ENCODE measurements at regions not wholly inside any gene's neighbourhood (a gene's known extent, or its start where the extent isn't known, plus 50 kb on each side); places are given as distances from the start of the nearest gene placed in this dataset.

GRCh38 chr1:198830412-198830811, 191.6 kb downstream of the PTPRC start:
- Histone ChIP-seq H2AFZ (ENCODE audit: low read depth, low read length, severe bottlenecking) (no peak overlapping the region), H3K27ac (ENCODE audit: low read depth, low read length) (no peak overlapping the region)

GRCh38 chr1:198833706-198834503, 195.1 kb downstream of the PTPRC start:
- no peak overlapping the region for H3K4me2 ChIP-seq (ENCODE audit: low read depth, low read length, poor library complexity, severe bottlenecking)
- no peak overlapping the region for H3K27ac ChIP-seq (ENCODE audit: low read depth, low read length)
- no peaks in the 10 kb centered on the region for H3K27me3 ChIP-seq (ENCODE audit: low read length)
- no peak overlapping the region for H3K4me3 ChIP-seq (ENCODE audit: insufficient read depth, low read length, poor library complexity, severe bottlenecking)
- H4K20me1 ChIP-seq (ENCODE audit: low read depth, low read length) = no peaks in the 10 kb centered on the region
- H3K36me3 ChIP-seq (ENCODE audit: low read length) = no peaks in the 10 kb centered on the region
- H3K9me3 ChIP-seq (ENCODE audit: insufficient read depth, low read length) = no peaks in the 10 kb centered on the region
- no peak overlapping the region for H3K9ac ChIP-seq (ENCODE audit: low read length)
- no peaks in the 10 kb centered on the region for H3K9me2 ChIP-seq (replicated peaks; ENCODE audit: insufficient read depth, low read length)
- no peaks in the 10 kb centered on the region for H3K79me2 ChIP-seq (ENCODE audit: insufficient read depth, low read length)
- TF ChIP-seq EZH2phosphoT487 (conservative IDR thresholded peaks at IDR 0.05; ENCODE audit: low read length) = no peak
- TF ChIP-seq, protein P1, sequence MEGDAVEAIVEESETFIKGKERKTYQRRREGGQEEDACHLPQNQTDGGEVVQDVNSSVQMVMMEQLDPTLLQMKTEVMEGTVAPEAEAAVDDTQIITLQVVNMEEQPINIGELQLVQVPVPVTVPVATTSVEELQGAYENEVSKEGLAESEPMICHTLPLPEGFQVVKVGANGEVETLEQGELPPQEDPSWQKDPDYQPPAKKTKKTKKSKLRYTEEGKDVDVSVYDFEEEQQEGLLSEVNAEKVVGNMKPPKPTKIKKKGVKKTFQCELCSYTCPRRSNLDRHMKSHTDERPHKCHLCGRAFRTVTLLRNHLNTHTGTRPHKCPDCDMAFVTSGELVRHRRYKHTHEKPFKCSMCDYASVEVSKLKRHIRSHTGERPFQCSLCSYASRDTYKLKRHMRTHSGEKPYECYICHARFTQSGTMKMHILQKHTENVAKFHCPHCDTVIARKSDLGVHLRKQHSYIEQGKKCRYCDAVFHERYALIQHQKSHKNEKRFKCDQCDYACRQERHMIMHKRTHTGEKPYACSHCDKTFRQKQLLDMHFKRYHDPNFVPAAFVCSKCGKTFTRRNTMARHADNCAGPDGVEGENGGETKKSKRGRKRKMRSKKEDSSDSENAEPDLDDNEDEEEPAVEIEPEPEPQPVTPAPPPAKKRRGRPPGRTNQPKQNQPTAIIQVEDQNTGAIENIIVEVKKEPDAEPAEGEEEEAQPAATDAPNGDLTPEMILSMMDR (IDR thresholded peaks at IDR 0.05; ENCODE audit: insufficient read depth, low read length, poor library complexity, severe bottlenecking) = no peak
- H2AFZ ChIP-seq (ENCODE audit: low read depth, low read length, severe bottlenecking) = no peak overlapping the region
- peaks cover 4% of the 10 kb centered on the region; the same call in 1 of the 2 replicates for H3F3A ChIP-seq (ENCODE audit: insufficient read depth)

More at GRCh38 chr1:198830412-198830811, 191.6 kb downstream of the PTPRC start:
- no peaks in the 10 kb centered on the region for H3K79me2 ChIP-seq (ENCODE audit: insufficient read depth, low read length)
- TF ChIP-seq, protein P1 (IDR thresholded peaks at IDR 0.05; ENCODE audit: insufficient read depth, low read length, poor library complexity, severe bottlenecking) = no peak
- no peak for TF ChIP-seq EZH2phosphoT487 (conservative IDR thresholded peaks at IDR 0.05; ENCODE audit: low read length)
- no peaks in the 10 kb centered on the region for H3F3A ChIP-seq (ENCODE audit: insufficient read depth)
- H3K36me3 ChIP-seq (ENCODE audit: low read length) = no peaks in the 10 kb centered on the region
- no peak overlapping the region for H3K4me2 ChIP-seq (ENCODE audit: low read depth, low read length, poor library complexity, severe bottlenecking)
- H3K4me3 ChIP-seq (ENCODE audit: insufficient read depth, low read length, poor library complexity, severe bottlenecking) = no peak overlapping the region
- H3K9me2 ChIP-seq (replicated peaks; ENCODE audit: insufficient read depth, low read length) = no peaks in the 10 kb centered on the region
- H4K20me1 ChIP-seq (ENCODE audit: low read depth, low read length) = no peaks in the 10 kb centered on the region
- no peaks in the 10 kb centered on the region for H3K27me3 ChIP-seq (ENCODE audit: low read length)
- no peaks in the 10 kb centered on the region for H3K9me3 ChIP-seq (ENCODE audit: insufficient read depth, low read length)
- H3K9ac ChIP-seq (ENCODE audit: low read length) = no peak overlapping the region

- Histone ChIP-seq H3K9ac (ENCODE audit: low read length) (no peak overlapping the region), H3K79me2 (ENCODE audit: insufficient read depth, low read length) (no peaks in the 10 kb centered on the region), H4K20me1 (ENCODE audit: low read depth, low read length) (no peaks in the 10 kb centered on the region), H3K36me3 (ENCODE audit: low read length) (no peaks in the 10 kb centered on the region), H3K9me2 (replicated peaks; ENCODE audit: insufficient read depth, low read length) (no peaks in the 10 kb centered on the region), H3K27ac (ENCODE audit: low read depth, low read length) (no peak overlapping the region), H3K4me2 (ENCODE audit: low read depth, low read length, poor library complexity, severe bottlenecking) (no peak overlapping the region), H2AFZ (ENCODE audit: low read depth, low read length, severe bottlenecking) (no peak overlapping the region), H3K9me3 (ENCODE audit: insufficient read depth, low read length) (no peaks in the 10 kb centered on the region), H3F3A (ENCODE audit: insufficient read depth) (peaks cover 9% of the 10 kb centered on the region; the same call in 1 of the 2 replicates), H3K27me3 (ENCODE audit: low read length) (no peaks in the 10 kb centered on the region), H3K4me3 (ENCODE audit: insufficient read depth, low read length, poor library complexity, severe bottlenecking) (no peak overlapping the region)
- TF ChIP-seq, protein P1 (IDR thresholded peaks at IDR 0.05; ENCODE audit: insufficient read depth, low read length, poor library complexity, severe bottlenecking) = no peak
- TF ChIP-seq EZH2phosphoT487 (conservative IDR thresholded peaks at IDR 0.05; ENCODE audit: low read length) = no peak
These were observed 198.6 kb downstream of the PTPRC start for GRCh38 chr1:198837278-198838021.
